Lung (tissue), 11 donors: ENCODE measurements at regions not wholly inside any gene's neighbourhood (a gene's known extent, or its start where the extent isn't known, plus 50 kb on each side); places are given as distances from the start of the nearest gene placed in this dataset.
A peak's percentile ranks its signal among the peaks of the same experiment; 100 is the strongest.

Experiments
- ATAC-seq: fragments of 200-7000 bp; cut with Tn5 transposase; one replicate; pipeline ENCODE4 v1.9.1; 2020; ENCODE audit warnings: moderate number of reproducible peaks; ENCODE audit not compliant: insufficient read depth, low FRiP score
- DNase-seq, 3 donors: peaks; one replicate each; pipeline ENCODE4 v3.0.0-alpha.2; 2013 to 2017
- H3K27ac ChIP-seq, 2 donors: one replicate each; pipeline ENCODE4 v1.5.1; 2013; ENCODE audit warnings: mild to moderate bottlenecking in 2 of 2, moderate library complexity in 2 of 2, control low read depth in 1 of 2, inconsistent platforms in 1 of 2, low read depth in 1 of 2, low read length in 1 of 2
- H3K27me3 ChIP-seq, 3 donors: one replicate each; pipeline ENCODE4 v1.5.1; 2013; ENCODE audit warnings: low read length in 2 of 3; ENCODE audit not compliant: control insufficient read depth in 3 of 3, insufficient read depth in 3 of 3
- H3K36me3 ChIP-seq, 4 donors: one replicate each; pipeline ENCODE4 v1.5.1; 2013; ENCODE audit warnings: low read length in 4 of 4, mild to moderate bottlenecking in 1 of 4, moderate library complexity in 1 of 4; ENCODE audit not compliant: control insufficient read depth in 4 of 4, insufficient read depth in 4 of 4
- H3K4me1 ChIP-seq, 5 donors: one replicate each; pipeline ENCODE4 v1.5.1; 2013; ENCODE audit warnings: low read length in 5 of 5, mild to moderate bottlenecking in 2 of 5, moderate library complexity in 1 of 5; ENCODE audit not compliant: control insufficient read depth in 5 of 5, insufficient read depth in 5 of 5
- H3K4me3 ChIP-seq: one replicate; pipeline ENCODE4 v1.5.1; 2013; ENCODE audit warnings: mild to moderate bottlenecking, control low read depth, moderate library complexity
- H3K9ac ChIP-seq, 2 donors: one replicate each; pipeline ENCODE4 v1.5.1; 2013; ENCODE audit warnings: low read length in 2 of 2, control low read depth in 1 of 2; ENCODE audit not compliant: insufficient read depth in 1 of 2
- H3K9me3 ChIP-seq, 4 donors: one replicate each; pipeline ENCODE4 v1.5.1; 2013; ENCODE audit warnings: low read length in 3 of 4, mild to moderate bottlenecking in 1 of 4, moderate library complexity in 1 of 4; ENCODE audit not compliant: control insufficient read depth in 4 of 4, insufficient read depth in 3 of 4
- CTCF ChIP-seq: IDR thresholded peaks from 2 replicates; pipeline ENCODE4 v1.5.1; 2012; ENCODE audit warnings: mild to moderate bottlenecking; ENCODE audit errors: control extremely low read depth, extremely low read depth
- WGBS, 2 donors: extraction: QIAGEN DNeasy Blood & Tissue Kit; methylation state at CpG; one replicate each; pipeline ENCODE4 v1.1.7; 2013; 5-methylcytosine and 5-hydroxymethylcytosine counted together
- donor health status: control.
- donor health status: control.
- donor health status: Bipolar disorder and iron deficiency.
- donor health status: healthy.
- donor health status: DM: yes; HTN: yes; CAD: no.

DNA sequence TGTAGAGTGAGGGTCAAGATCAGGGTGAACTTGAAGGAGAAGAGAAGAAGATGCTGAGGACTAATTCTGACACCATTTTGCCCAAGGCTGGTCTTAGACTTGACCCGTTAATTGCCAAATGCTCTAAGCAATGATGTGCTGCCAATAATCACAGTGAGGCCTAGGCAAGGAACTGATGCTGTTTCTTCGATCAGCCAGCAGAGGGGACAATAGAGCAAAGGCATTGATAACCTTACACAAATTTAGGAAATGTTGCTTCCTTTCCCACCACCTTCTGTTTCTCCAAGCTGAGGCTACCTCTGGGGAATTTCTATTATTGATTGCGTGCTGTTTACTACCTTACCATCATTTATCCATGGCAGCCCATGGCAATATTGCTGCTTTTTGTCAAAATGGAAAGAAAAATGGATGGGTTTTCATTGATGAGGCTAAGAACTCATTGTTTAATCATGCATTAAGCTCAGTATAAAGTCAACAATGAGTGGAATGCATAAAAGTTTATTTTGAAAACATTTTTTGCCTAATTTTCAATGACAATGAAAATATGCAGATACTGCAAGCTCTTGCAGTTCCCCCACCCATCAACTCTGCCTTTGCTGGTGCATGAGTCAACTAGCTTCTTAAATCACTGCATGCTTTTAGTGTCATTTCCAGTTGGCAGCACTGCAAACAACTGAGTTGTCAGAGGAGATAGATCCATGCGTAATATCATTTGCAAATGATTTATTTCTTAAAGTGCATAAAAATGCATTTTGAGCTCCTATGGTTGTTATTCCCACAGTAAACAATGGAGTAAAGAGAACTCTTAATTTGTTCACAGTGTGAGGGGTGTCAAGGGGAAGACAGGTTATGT lies 116.4 kb upstream of the NYAP2 start:
- 42 to 46% methylated on average over 4 of the region's 4 CpGs for WGBS, 2 donors
- peak in 2 of 3 donors; percentile 14 to 28 for DNase-seq

DNA sequence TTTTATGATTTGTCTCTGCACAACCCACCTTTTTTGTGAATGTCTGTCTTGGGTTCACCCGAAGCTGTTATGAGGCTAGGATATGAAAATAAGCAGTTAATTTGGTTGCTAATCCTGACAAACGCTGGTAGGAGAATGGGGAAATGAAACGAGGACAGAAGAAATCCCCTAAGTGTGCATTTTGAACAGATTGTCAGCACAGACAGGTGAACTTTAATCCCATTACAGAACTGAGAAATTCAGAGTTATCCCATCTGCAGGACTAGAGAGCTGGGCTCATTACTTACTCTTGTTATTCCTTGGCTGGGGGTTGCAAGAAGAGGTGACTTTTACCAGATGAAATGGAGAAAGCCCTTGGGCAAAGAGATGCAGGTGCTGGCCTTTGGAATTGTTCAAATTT lies 123.3 kb upstream of the NYAP2 start:
- Histone ChIP-seq H3K9ac (no peak overlapping the region), H3K4me3 (no peak overlapping the region), H3K36me3 (no peaks in the 10 kb centered on the region), H3K27me3 (peaks cover 0 to 2% (median 0%) of the 10 kb centered on the region in 3 donors), H3K9me3 (peaks cover 0 to 4% (median 1%) of the 10 kb centered on the region in 4 donors), H3K27ac (no peak overlapping the region), H3K4me1 (no peaks in the 10 kb centered on the region)
- 70 to 77% methylated on average over 3 of the region's 3 CpGs for WGBS, 2 donors
- ATAC-seq = no peak
- DNase-seq = no peak
- TF ChIP-seq CTCF = no peak

More for the DNA sequence above, 116.4 kb upstream of the NYAP2 start:
- no peak overlapping the region for H3K9ac ChIP-seq
- ATAC-seq = no peak
- TF ChIP-seq CTCF = peak; percentile 22
- H3K9me3 ChIP-seq = no peaks in the 10 kb centered on the region
- no peaks in the 10 kb centered on the region for H3K4me1 ChIP-seq
- no peaks in the 10 kb centered on the region for H3K27me3 ChIP-seq
- no peaks in the 10 kb centered on the region for H3K36me3 ChIP-seq
- H3K27ac ChIP-seq = no peak overlapping the region
- H3K4me3 ChIP-seq = no peak overlapping the region

GRCh38 chr2:225275443-225275842 lies 124.1 kb upstream of the NYAP2 start:
- Histone ChIP-seq H3K4me3 (no peak overlapping the region), H3K27ac (no peak overlapping the region), H3K9ac (no peak overlapping the region), H3K9me3 (peaks cover 0 to 4% (median 1%) of the 10 kb centered on the region in 4 donors), H3K27me3 (peaks cover 0 to 2% (median 0%) of the 10 kb centered on the region in 3 donors), H3K4me1 (no peaks in the 10 kb centered on the region), H3K36me3 (no peaks in the 10 kb centered on the region)
- DNase-seq = no peak
- TF ChIP-seq CTCF = no peak
- ATAC-seq = no peak

DNA sequence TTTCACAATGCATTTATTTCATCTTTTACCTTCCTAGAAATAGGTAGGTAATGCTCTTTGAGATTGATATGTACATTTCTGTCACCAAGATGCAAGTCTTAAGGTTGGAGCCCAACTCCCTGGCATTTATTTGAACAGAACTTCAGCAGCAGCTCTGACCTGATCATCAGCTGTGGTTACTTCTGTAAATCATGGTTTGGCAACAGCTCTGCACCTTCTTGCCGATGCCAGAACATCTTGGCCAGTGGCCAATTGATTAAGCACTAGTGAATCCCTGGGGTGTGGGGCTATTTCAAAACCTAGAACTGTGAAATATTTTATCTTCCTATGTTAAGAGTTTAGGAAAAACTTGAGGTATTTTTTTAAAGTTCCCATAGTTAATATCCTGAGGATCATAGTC lies 124.8 kb upstream of the NYAP2 start:
- DNase-seq (no peak), ATAC-seq (no peak)
- Histone ChIP-seq H3K4me1 (no peaks in the 10 kb centered on the region), H3K36me3 (no peaks in the 10 kb centered on the region), H3K9ac (no peak overlapping the region), H3K9me3 (peaks cover 0 to 4% (median 1%) of the 10 kb centered on the region in 4 donors), H3K27ac (no peak overlapping the region), H3K4me3 (no peak overlapping the region), H3K27me3 (peaks cover 0 to 2% (median 0%) of the 10 kb centered on the region in 3 donors)
- 15 to 27% methylated on average over 1 of the region's 1 CpG for WGBS, 2 donors
- TF ChIP-seq CTCF = no peak
